AG04450 (cell line): ENCODE measurements at regions not wholly inside any gene's neighbourhood (a gene's known extent, or its start where the extent isn't known, plus 50 kb on each side); places are given as distances from the start of the nearest gene placed in this dataset.
A peak's percentile ranks its signal among the peaks of the same experiment; 100 is the strongest.

ENCODE experiments used
- CTCF ChIA-PET: fragments of 300-600, 350-600 bp; formaldehyde crosslinking; extraction: SDS; loops from one replicate; lab custom pipeline; 2022; ENCODE audit warnings: antibody characterized with exemption, inconsistent platforms; lab: Charles Lee
- POLR2A ChIA-PET: fragments of 350-600 bp; formaldehyde crosslinking; extraction: SDS; loops from one replicate; lab custom pipeline; 2021; ENCODE audit warnings: antibody characterized with exemption, inconsistent platforms; lab: Yijun Ruan, JAX
- DNase-seq: peaks from one replicate; pipeline ENCODE4 v3.0.0-alpha.2; 2011; ENCODE audit warnings: low read depth, low spot score
- H3K27ac ChIP-seq: one replicate; pipeline ENCODE4 v1.5.1; 2012; ENCODE audit warnings: low read depth, low read length, control low read depth
- H3K27me3 ChIP-seq: one replicate; pipeline ENCODE4 v1.6.0; 2012; ENCODE audit warnings: low read length; ENCODE audit not compliant: control insufficient read depth, insufficient read depth
- H3K4me3 ChIP-seq: 2 replicates; pipeline ENCODE4 v1.5.1; 2011; ENCODE audit warnings: mild to moderate bottlenecking, low read depth, low read length, control low read depth
- H3K9me3 ChIP-seq: 2 replicates; pipeline ENCODE4 v1.5.1; 2012; ENCODE audit warnings: low read length; ENCODE audit not compliant: control insufficient read depth, insufficient read depth
- TF ChIP-seq, protein P1 (sequence below): IDR thresholded peaks from 2 replicates; pipeline ENCODE4 v1.5.1; 2011; ENCODE audit warnings: low read depth, low read length, control low read depth, inconsistent platforms

DNA sequence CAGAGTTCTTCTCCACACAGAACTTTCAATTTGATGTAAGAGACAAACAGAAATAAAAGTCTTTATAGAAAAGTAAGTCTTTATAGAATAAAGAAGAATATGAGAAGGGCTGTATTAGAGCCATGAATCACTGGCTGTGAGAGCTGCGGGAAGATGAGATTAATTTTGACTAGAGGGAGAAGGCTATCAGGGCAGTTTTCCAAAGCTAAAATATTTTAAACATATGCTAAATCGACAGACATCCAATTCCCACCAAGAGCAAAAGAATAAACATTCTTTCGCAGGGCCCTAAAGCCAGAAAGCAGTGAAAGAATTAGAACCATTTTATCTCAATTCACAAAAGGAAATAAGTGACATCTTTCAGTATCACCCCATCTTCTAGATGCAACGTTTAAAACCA, 208.3 kb upstream of the MAP3K1 start:
- Histone ChIP-seq H3K4me3 (no peak overlapping the region), H3K27ac (no peak overlapping the region), H3K27me3 (no peaks in the 10 kb centered on the region), H3K9me3 (no peaks in the 10 kb centered on the region)
- POLR2A ChIA-PET: no interaction called here
- no peak for DNase-seq
- CTCF ChIA-PET: interaction anchor here (0.7 kb wide), 1 partner anchor 336 kb away, joined by 3 read pairs; no protein-coding TSS in a partner anchor
- TF ChIP-seq, protein P1, sequence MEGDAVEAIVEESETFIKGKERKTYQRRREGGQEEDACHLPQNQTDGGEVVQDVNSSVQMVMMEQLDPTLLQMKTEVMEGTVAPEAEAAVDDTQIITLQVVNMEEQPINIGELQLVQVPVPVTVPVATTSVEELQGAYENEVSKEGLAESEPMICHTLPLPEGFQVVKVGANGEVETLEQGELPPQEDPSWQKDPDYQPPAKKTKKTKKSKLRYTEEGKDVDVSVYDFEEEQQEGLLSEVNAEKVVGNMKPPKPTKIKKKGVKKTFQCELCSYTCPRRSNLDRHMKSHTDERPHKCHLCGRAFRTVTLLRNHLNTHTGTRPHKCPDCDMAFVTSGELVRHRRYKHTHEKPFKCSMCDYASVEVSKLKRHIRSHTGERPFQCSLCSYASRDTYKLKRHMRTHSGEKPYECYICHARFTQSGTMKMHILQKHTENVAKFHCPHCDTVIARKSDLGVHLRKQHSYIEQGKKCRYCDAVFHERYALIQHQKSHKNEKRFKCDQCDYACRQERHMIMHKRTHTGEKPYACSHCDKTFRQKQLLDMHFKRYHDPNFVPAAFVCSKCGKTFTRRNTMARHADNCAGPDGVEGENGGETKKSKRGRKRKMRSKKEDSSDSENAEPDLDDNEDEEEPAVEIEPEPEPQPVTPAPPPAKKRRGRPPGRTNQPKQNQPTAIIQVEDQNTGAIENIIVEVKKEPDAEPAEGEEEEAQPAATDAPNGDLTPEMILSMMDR: no peak

DNA sequence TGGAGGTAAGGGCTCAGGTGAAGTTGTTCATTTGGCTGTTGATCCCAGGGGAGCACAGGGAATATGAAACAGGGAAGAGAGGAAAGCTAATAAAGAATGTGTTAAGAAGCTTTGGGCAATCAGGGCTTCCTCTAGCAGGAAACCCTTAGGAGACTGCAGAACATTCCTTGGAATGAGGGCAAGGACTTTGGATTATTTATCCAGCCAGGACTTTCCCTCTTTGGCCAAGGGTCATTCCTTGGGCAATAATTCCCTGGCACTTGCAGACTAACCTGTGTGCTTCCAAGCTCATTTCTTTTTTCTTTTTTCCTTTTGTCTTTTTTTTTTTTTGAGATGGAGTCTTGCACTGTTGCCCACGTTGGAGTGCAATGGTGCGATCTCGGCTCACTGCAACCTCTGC, 209.2 kb upstream of the MAP3K1 start:
- H3K4me3 ChIP-seq: no peak overlapping the region
- TF ChIP-seq, protein P1: no peak
- no peaks in the 10 kb centered on the region for H3K9me3 ChIP-seq
- ChIA-PET POLR2A (no interaction called here), CTCF (no interaction called here)
- H3K27me3 ChIP-seq: no peaks in the 10 kb centered on the region
- DNase-seq: no peak
- H3K27ac ChIP-seq: no peak overlapping the region

DNA sequence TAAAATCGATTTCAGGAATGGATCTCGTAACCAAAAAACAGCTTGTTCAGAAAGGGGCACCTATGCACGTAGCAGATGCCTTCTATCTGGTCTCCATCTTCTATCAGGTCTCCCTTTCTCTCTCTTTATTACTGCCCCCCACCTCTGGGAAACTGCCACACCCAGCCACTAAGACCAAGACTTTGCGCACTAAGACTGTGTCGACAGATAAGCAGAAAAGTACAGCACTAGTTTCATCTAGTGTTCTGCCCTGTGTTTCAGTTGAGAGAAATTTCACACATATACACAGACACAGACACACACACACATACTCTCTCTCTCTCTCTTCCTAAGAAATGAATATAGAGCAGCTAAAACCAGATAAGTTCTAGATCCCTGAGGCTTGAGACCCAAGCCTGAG, 210.1 kb upstream of the MAP3K1 start:
- TF ChIP-seq, protein P1: no peak
- H3K27ac ChIP-seq: no peak overlapping the region
- no peaks in the 10 kb centered on the region for H3K27me3 ChIP-seq
- H3K4me3 ChIP-seq: no peak overlapping the region
- ChIA-PET POLR2A (no interaction called here), CTCF (no interaction called here)
- no peaks in the 10 kb centered on the region for H3K9me3 ChIP-seq
- no peak for DNase-seq

DNA sequence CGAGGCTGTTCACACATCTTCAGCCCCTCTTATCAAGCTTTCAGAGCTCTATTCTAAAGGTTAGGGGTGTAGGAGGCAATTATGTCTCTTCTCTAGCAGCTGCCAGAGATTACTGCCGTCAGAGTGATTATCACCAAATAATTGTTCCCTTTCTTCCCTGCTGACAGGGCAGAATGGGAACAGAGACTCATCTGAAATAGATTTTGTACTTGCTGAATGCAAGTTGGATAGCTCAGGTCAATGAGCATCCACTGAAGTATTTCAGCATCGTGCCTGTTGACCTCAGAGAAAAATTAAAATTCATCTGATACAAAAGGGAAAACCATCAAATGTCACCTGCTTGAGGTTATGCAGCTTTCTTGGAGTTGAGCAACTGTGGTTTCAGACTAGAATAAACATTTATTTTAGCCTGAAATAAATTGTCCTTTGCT, 213.7 kb upstream of the MAP3K1 start:
- peak; percentile 39 for DNase-seq
- CTCF ChIA-PET: interaction anchor here (1.3 to 1.4 kb wide), 2 partner anchors 236 to 331 kb away, joined by 3 read pairs; no protein-coding TSS in a partner anchor
- POLR2A ChIA-PET: no interaction called here
- no peak overlapping the region for H3K4me3 ChIP-seq
- no peak overlapping the region for H3K27ac ChIP-seq
- no peaks in the 10 kb centered on the region for H3K27me3 ChIP-seq
- no peaks in the 10 kb centered on the region for H3K9me3 ChIP-seq
- TF ChIP-seq, protein P1: no peak

DNA sequence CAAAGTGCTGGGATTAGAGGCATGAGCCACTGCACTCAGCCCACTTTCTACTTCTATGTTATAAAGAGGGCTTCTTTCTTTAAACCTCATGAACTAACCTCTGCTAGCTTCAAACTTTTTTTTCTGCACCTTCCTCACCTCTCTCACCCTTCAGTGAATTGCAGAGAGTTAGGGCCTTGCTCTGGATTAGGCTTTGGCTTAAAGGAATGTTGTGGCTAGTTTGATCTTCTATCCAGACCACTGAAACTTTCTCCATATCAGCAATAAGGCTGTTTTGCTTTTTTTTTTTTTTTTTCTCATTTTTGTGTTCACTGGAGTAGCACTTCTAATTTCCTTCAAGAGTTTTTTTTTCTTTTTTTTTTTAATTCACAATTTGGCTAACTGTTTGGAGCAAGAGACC, 216.4 kb upstream of the MAP3K1 start:
- CTCF ChIA-PET: no interaction called here
- POLR2A ChIA-PET: no interaction called here
- no peak for DNase-seq
- no peak overlapping the region for H3K27ac ChIP-seq
- TF ChIP-seq, protein P1: no peak
- H3K4me3 ChIP-seq: no peak overlapping the region
- H3K9me3 ChIP-seq: no peaks in the 10 kb centered on the region
- H3K27me3 ChIP-seq: peaks cover 14% of the 10 kb centered on the region
